GM19438 (cell line): ENCODE measurements at regions not wholly inside any gene's neighbourhood (a gene's known extent, or its start where the extent isn't known, plus 50 kb on each side); places are given as distances from the start of the nearest gene placed in this dataset.
"Not testable (repeated sequence)": the region's sequence is repeated elsewhere in the genome, so short reads cannot be mapped to it uniquely, and the experiment has no call there.

Source experiments
- ATAC-seq: cut with Tn5 transposase; IDR thresholded peaks from one replicate; pipeline ENCODE4 v1.9.1; 2021; ENCODE audit warnings: low read depth; ENCODE audit not compliant: unreplicated experiment

DNA sequence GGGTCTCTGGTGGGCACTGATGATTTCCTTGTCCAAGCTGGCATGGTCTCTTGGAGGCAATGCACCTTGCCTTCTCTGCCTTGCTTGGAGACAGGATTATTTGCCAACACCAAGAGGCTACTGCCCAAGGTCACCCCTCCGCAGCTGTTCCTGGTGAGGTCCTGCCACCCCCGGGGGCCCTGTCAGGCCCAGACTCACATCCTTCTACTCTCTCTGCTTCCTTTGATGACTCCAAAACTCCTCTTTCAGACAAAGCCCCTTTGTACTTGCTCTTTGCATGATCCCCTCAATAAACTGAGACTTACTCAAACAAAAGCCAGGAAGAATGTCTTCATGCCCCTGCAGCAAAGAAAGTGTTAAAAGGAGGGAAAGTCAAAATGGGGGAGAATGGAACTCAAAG is 137.7 kb downstream of the MEX3B start:
- no peak for ATAC-seq

DNA sequence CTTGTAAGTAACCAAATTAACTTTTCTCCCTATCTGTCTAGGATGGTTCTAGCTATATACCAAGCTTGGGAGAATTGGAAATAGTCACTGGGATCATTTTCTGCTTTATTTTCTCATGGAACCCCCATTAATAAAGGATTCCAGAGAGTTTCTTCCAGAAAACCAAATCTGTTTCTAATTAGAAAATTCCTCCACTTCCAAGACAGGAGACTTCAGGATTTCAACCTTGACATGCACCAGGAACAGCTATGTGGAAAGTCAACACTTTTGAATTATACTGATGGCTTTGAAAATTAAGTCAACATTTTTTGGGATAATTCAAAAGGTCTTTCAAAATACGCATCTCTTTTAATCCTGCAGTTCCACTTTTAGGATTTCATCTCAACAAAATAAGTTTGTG is 138.3 kb downstream of the MEX3B start:
- ATAC-seq = no peak

DNA sequence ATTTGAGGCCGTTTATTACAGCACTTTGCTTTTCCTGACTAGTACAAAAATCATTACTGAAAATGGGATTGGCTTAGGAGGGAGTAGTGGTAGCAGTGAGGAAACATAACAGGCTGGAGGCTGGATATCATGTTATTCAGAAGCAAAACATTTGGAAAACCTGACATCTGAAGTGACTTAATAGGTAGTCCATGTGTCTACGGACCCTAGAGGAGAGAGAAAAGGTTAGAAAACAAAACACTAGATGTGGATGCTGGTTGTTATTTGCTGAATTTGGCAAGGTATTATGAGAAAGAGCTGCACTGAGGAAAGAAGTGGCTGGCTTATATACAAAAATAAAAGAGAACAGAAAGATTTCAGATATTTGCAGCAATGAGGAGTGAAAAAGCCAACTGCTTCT is 139.9 kb downstream of the MEX3B start:
- ATAC-seq = no peak

DNA sequence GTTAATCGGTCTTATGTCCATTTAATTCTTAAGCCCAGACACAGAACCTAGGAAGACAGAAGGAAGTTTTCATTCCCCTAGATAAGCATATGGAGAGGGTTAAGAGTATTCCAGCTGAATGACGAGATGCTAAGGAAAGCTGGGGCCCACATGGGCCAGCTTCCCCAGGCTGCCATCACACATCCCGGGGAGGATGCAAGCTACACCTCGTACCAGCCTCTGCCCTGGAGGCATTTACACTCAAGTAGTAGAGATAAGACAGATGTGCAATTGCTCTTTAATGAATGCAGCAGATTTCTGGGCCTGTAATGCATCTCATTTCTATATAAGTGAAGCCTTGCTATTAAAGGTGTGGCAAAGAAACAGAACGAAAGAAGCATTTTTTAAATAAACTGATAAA is 144.5 kb downstream of the MEX3B start:
- ATAC-seq = no peak

DNA sequence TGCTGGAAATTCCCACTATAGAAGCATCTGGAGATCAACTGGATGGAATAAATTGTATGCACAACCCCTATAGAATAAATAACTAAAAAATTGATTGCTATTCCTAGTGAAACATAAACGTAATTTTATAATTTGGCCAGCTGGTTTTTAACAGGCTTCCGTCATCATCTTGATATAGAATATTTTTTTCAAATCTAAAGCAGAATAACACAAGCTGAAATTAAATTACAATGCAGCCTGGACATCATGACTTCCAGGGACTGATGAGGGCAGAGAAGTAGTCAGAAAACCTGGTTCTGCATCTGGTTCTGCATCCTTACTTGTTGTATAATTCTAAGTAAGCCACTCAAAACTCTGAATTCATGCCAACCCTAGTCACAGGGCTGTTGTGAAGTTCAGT is 146.1 kb downstream of the MEX3B start:
- no peak for ATAC-seq

DNA sequence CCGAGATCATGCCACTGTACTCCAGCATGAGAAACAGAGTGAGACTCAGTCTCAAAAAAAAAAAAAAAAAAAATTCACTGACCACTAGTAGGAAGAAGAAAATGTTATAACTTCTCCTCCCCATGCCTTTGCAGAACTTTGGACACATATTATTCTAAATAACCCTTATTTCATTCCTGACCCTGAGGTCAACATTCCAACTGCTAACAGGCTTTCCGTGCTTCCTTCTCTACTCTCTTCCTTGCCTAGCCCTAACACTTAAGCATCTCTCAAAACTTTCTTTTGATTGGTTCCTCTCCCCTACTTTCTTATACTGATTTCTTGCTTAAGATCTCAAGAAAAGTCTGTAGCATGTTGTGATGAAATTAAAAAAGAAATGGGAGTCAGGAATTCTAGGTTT is 146.8 kb downstream of the MEX3B start:
- no peak for ATAC-seq

DNA sequence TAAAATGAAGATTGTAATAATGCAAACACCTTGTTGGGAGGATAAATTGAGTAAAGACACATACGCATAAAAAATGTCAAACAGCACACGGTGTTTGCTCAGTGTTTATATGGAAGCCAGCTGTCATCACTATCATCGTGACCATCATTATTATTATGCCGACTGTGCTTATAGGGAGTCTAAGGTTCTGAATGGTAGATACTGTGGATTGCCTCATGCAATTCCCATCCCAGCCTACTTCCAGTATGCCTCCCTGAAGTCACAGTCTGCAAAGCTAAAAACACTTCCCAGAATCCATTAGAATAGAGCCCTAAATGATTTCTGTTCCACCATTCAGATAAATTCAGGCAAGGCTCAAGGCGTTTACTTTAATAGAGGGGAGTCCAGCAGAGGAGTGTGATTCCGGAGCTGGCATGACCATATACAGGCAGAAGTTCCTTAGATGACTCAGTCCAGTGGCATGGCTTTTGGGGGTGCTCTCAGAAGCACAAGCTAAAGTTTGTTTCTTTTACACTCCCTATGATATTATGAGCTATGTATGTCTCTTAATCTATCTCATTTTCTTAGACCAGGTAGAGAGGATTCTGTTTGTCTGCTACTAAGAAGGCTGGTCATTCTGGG is 148.7 kb downstream of the MEX3B start:
- no peak for ATAC-seq

DNA sequence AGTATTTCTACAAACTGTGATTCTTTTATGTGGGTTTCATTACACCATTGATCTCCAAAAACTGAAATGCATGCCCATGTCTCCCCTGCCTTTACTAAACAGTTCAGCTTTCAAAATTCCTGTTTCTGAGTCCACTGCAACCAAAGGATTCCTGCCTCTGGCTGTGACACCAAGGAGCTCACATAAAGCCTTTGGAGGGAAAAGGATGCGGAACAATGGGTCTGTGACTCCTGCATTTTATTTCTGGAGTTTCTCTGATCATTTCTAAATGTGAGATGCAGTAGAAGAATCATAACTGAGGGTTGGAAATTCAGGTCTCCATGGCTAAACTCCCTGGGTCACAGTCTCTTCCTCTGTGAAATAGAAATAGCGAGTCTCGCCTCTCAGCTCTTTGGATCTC is 149.5 kb downstream of the MEX3B start:
- ATAC-seq = no peak

DNA sequence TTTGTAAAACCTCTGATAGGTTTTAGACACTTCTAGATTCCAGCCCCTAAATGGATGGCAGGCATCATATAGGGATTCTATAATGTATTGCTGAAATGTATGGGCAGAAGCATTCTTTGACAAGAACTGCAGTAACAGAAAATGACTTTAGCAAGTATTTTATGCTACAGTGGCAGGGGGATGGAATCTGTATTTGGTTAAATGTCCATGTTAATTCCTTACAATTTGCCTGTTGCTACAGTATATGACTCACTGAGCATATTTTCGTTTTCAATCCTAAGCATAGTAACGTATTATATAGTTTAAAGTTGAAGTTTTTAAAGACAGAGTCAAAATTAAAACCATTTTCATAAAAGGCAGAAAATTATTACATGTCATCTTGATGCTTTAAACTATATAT is 150.1 kb downstream of the MEX3B start:
- no peak for ATAC-seq

DNA sequence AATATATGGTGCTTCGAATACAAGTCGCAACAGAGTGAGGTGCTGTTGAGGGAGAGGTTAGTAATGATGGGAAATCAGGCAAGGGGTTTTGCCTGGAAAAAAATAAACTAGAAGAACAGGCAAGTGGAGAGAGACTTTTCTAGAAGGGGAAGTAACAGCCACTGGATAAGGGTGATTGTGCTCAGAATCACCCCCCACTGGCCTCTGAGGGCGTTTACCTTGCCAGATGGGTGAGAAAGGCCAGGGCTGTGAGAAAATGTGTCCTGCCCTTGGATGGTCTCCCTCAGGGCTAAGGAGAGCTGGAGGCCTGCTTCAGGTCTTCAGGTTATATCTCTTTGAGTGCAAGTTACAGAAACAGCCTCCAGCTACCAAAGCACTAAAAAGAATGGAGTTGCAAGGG is 151.8 kb downstream of the MEX3B start:
- ATAC-seq = no peak

DNA sequence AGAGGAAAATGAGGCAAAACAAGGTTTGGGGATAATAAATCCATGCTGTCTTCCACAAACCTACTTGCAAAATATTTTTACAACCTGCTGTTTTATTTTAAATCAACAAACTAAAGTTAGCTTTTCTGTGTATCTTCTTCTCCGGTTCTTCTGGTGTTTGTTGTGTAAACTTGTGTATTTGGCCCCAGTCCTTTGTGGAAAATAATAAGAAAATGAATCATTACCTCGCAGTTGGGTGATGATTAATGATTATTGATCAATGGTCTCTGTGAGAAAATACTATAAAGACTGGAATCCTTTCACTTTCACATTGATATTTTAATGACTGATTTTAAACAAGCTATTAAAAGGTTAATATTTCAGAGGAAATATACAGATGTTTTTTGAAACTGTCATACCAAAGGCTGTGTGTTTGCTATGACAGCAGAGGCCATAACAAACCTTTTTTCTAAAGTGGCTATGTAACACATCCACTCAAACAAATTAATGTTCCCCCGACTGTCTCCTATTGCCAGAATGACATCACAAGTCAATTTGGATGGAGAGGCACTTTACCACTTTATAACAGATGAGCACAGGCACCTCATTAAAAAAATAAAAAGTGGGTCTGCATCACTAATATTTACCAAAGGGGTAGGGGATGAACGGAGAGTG is 152.5 kb downstream of the MEX3B start:
- ATAC-seq = no peak

DNA sequence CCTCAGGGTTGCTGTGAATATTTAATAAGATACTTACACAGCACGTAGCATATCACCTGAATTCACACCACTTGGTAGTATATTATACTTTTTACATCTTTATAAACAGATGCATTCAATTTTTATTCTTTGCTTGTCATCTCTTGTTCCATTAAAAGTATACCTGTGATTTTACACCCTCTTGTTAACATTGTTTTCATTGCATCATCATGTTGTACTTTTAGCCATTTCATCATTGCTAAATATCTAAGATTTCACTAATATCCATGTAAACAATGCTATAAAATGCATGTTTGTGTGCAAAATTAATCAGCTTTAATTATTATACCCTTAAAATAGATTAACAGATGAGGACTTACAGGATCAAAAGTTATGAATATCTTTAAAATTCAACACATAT is 155.3 kb downstream of the MEX3B start:
- no peak for ATAC-seq

DNA sequence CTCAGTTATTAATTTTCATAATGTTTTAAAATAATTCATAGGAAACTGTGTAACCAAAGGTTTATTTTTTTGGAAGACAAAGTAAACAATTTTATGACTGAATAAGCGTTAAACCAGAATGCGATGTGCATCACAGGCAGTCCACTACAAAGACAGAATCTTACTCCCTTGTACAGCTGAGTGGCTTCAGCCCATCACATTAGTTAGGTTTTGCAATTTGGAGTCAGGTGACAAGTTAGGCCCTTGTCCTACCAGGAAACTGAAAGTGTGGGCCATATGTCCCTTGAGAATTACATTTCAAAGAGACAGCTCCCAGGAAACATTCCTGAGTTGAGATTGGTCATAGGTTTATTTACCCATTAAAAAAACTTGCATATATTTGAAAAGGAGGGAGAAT is 156.3 kb downstream of the MEX3B start:
- no peak for ATAC-seq

DNA sequence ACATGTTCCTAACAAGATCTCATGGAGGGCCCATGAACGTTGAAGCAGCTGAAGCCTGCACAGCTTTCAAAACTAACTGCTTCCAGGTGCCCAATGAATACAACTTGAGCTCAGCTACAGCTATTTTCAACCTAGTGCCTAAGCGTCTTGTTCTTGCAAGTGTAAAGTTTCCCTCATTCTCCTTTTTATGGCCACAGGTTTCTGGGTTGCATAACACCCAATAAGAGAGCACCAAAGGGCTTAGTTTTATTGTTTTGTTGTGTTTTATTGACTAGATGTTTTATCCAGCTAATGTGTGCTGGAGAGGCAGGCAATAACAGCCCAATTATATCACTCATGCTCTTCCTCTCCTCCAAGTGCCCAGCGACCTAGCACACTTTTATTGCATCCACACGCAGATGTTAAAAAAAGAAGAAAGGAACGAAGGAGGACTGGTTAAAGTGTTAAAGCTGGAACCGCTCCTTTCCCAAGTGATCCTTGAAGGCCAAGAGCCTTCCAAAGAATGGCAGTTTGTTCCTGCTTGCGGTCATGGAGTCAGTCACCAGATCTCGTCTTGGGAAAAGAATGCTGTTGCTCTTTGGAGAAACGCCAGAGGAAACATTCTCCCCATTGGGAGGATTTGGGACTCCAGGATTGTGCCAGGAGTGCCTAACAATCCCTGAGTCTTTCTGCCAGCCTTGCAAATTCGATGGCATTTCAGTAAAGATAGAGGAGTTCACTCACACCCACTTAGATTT is 156.9 kb downstream of the MEX3B start:
- ATAC-seq = no peak

DNA sequence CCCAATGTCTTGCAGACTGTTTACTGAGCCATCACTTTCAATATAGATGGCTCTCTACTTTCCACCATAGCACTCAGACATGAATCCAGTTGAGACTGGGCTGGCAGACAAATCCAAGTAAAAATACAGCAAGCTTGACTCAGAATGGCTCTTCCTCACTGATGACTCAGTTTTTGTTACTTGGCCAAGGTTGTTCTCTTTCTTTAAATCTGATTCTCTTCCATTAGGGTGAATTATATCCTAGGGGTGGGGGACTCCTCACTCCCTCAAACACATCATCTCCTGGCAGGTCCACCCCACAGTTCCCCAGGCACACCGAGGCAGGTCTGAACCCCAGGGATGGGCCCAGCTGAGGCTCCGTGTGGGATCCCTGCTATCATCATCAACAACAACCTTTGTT is 157.9 kb downstream of the MEX3B start:
- no peak for ATAC-seq

DNA sequence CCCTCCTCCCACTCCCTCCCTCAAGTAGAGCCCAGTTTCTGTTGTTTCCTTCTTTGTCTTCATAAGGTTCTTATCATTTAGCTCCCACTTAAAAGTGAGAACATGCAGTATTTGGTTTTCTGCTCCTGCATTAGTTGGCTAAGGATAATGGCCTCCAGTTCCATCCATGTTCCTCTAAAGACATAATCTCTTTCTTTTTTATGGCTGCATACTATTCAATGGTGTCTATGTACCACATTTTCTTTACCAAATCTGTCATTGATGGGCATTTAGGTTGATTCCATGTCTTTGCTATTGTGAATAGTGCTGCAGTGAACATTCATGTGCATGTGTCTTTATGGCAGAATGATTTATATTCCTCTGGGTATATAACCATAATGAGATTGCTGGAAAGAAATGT is 158.6 kb downstream of the MEX3B start:
- ATAC-seq = not testable (repeated sequence)

DNA sequence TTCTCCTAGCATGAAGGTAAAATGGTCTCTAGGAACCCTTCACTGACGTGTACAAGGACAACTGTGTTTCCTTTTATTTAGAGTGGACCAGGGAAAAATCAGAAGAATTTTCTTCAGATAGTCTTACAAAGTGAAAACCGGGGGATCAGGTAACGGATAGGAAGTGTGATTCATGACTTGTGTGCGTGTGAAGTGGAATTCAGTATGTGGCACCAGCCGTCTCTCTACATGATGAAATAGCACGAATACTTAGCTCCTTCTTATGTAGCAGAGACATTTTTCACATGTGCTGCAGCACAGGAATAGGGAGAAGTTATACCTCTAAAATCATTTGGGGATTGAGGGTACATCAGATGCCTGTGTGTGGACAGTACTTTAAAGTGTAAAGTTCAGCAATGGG is 159.2 kb downstream of the MEX3B start:
- ATAC-seq = no peak

DNA sequence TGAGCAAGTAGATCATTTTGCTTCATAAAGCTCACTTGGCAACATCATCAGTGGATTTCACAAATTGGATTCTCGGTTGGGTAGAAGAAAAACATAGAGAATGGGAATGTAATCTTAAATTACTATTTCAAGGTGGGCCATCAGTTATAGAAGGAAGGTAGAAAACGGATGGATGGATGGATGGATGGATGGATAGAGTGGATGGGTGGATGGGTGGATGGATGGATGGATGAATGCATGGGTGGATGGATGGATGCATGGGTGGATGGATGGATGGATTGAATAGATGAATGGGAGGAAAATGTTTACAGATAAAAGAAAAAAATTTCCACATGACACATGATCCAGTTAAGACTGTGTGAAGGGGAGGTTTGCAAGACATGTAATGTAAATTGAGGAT is 159.7 kb downstream of the MEX3B start:
- no peak for ATAC-seq

DNA sequence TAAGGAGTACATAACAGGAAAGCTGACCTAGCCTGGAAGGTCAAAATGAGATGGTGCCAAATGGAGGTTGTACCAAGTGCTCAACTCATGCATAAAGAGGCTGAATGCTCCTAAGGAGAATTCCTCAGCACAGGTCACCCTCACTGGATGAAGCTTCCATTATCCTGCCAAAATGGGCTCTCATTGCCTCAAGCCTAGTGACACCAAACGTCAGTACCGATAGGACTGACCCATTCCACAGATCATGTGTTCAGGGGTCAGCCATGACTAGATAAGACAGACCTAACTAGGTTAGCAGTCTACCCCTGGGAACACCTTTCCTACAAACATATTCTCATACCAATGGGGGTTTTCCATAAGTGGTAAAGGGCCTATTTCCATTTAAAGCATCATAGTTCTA is 160.7 kb downstream of the MEX3B start:
- ATAC-seq = no peak

DNA sequence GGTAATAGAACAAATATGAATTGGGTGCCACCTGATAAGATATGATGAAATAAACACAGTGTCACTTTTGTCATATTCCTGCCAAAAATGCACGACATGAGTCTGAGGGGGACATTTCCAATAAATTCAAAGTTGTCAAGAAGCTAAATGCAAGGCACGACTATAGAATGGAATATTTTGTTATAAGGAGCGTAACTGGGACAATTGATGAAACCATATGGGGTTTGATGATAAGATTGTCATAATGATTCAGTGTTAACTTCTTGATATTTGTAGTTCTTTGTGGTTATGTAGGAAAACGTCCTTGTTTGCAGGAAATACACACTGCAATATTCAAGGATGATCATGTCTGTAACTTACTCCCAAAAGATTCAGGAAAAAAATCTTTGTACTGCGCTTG is 163.3 kb downstream of the MEX3B start:
- ATAC-seq = no peak

DNA sequence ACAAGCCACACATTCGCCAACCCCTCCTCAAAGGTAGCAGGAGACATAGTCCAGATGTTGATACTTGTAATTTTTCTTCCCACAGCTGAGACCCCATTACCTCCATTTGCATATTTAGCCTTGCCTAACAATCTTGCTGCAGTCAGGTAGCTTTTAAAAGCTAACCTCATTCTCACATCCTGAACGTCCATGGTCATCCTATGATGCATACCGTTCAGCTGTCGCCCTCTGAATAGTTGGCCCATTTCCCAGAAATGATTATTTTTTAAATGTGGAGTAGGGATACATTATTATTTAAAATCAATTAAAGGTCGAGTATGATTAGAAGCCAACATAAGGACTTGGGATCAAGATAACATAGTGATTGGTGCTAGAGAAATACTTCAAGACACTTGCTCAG is 165.0 kb downstream of the MEX3B start:
- ATAC-seq = no peak

DNA sequence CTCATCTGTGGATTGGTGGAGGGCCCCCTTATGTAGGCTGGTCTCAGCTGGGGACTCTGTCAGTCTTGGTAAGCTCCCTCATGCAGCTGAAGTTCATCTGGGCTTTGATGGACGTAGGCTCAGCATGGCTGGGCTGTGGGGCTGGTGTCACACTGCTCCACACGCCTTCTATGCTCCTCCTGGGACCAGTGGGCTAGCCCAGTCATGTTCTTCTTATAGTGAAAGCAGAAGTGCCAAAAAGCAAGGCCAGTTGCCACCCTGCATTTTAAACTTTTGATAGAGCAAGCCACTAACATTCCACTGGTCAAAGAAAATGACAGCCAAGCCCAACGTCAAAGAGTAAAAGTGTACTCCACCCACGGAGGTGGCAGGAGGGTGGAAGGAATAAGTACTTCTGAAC is 165.5 kb downstream of the MEX3B start:
- no peak for ATAC-seq
